ENCODE measurements at regions not wholly inside any gene's neighbourhood (a gene's known extent, or its start where the extent isn't known, plus 50 kb on each side); places are given as distances from the start of the nearest gene placed in this dataset.

DNA sequence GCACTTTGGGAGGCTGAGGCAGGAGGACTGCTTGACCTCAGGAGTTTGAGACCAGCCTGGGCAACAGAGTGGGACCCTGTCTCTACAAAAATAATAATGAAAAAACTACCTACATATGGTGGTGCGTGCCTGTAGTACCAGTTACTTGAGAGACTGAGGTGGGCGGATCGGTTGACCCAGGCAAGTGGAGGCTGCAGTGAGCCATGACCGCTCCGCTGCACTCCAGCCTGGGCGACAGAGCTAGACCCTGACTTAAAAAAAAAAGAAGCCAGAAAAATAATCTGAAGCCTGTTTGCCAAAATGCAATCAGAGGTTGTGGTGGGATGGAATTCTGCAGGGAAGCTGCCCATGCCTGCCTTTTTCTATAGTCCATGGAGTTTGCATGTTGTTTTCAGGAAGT is 50.4 kb upstream of the GGTA1 start:
- ATAC-seq (no peak), DNase-seq (no peak)
- Histone ChIP-seq H3K4me3 (peak overlapping the region in 3 of 12 donors; percentile 45 to 57 (median 51)), H3K4me1 (peaks cover 0 to 21% (median 15%) of the 10 kb centered on the region in 12 donors), H3K36me3 (no peaks in the 10 kb centered on the region), H3K27ac (no peak overlapping the region), H3K9me3 (no peaks in the 10 kb centered on the region), H3K27me3 (no peaks in the 10 kb centered on the region)
- intact Hi-C loops (cut with DNase I), result loop anchor here in 8 of 10 donors (5.0 to 10.0 kb wide), 16 partner anchors 47 to 442 kb away; no protein-coding TSS in a partner anchor
- 86 to 94% (median 92%) methylated on average over 6 of the region's 6 CpGs for WGBS, 4 donors
- TF ChIP-seq, protein P1, sequence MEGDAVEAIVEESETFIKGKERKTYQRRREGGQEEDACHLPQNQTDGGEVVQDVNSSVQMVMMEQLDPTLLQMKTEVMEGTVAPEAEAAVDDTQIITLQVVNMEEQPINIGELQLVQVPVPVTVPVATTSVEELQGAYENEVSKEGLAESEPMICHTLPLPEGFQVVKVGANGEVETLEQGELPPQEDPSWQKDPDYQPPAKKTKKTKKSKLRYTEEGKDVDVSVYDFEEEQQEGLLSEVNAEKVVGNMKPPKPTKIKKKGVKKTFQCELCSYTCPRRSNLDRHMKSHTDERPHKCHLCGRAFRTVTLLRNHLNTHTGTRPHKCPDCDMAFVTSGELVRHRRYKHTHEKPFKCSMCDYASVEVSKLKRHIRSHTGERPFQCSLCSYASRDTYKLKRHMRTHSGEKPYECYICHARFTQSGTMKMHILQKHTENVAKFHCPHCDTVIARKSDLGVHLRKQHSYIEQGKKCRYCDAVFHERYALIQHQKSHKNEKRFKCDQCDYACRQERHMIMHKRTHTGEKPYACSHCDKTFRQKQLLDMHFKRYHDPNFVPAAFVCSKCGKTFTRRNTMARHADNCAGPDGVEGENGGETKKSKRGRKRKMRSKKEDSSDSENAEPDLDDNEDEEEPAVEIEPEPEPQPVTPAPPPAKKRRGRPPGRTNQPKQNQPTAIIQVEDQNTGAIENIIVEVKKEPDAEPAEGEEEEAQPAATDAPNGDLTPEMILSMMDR (IDR thresholded peaks at IDR 0.05), result no peak
- TF ChIP-seq POLR2A (IDR thresholded peaks at IDR 0.05), result no peak

DNA sequence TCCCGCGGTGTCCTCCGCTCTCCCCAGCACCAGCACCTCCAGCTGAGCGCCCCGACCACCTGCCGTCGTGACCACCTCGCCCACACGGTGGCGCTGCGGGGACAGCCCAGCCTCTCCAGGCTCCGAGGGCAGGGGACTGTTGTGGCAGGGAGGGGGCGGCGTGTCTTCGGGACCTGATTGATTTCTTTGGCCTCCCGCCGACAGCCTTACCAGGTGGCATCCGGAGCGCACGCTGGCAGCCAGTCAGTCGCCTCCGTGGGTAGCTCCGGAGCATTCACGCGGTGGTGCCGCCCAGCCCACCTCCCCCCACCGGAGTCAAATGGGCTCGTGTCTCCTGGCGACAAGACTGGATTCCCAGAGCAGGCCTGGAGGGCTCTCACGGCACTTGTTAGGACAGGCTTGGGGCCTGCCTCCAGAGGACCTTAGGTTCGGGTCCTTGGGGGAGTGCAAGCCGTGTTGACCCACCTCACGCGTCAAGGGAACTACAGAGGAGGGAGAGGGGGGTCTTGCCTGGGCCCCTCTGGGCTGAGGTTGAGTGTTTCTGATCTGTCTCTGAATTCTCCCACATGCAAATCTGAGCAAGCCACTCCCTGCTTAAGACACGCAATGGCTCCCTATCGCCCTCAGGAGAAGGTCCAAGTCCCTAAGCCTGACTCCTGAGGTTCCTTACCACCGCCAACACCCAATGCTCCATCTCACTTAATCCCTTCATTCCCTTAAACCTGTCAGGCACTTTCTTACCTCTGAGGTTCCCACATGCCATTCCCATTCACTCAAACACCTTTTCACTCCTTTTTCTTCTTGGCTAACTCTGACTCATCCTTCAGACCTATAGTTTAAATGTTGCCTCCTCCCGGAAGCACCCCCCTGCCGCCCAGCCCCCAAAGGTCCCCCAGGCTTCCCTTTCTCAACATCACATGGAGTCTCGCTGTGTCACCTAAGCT is 51.2 kb upstream of the GGTA1 start:
- DNase-seq (peak; percentile 83 to 91 (median 85)), ATAC-seq (peak; percentile 48 to 73 (median 69))
- WGBS, 4 donors, result 21 to 27% (median 22%) methylated on average over 32 to 40 of the region's 40 CpGs
- Histone ChIP-seq H3K27me3 (no peaks in the 10 kb centered on the region), H3K36me3 (no peaks in the 10 kb centered on the region), H3K27ac (peak overlapping the region in 2 of 12 donors; percentile 13 to 18), H3K9me3 (no peaks in the 10 kb centered on the region), H3K4me3 (peak overlapping the region in 11 of 12 donors; percentile 15 to 57 (median 43)), H3K4me1 (peaks cover 0 to 17% (median 14%) of the 10 kb centered on the region in 12 donors)
- no peak for TF ChIP-seq POLR2A (IDR thresholded peaks at IDR 0.05)
- TF ChIP-seq, protein P1 (IDR thresholded peaks at IDR 0.05), result peak; percentile 90 to 98 (median 94)
- intact Hi-C loops (cut with DNase I), result loop anchor here in 8 of 10 donors (5.0 to 10.0 kb wide), 16 partner anchors 46 to 441 kb away; no protein-coding TSS in a partner anchor

DNA sequence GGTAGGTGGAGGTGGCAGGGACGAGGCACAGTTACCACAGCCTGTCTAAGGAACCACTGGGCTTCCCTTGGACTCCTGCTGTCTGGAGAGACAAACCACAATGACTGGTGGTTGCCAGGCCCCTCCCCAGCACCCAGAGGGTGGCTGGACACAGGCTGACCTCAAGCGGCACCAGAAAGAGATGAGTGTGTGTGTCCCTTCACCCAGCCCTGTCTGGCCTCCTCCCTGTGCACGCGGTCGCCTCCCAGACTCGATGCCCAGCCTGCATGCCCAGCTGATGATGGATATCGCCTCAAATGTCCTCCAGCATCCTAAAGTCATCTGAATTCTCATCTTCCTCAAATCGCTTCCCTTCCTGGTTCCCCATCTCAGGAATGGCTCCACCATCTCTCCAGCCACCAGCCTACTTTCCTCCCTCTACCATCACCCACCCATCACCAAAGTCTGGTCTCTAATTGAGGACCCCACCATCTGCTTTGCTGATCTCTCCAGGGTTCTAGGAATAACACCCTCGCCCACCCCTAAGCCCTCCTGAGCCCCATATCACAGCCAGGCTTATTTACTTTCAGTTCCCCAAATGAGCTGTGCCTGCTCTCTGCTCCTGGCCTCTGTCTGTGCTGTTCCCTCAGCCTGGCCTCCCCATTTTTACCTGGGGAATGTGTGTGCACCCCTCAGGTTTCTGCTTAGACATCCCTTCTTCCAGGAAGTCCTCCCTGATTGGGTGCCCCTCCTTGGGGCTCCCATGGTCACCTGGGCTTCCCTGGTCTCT is 52.5 kb upstream of the GGTA1 start:
- Histone ChIP-seq H3K36me3 (no peaks in the 10 kb centered on the region), H3K9me3 (no peaks in the 10 kb centered on the region), H3K27ac (no peak overlapping the region), H3K4me1 (peaks cover 3 to 24% (median 20%) of the 10 kb centered on the region in 12 donors), H3K4me3 (no peak overlapping the region), H3K27me3 (no peaks in the 10 kb centered on the region)
- no peak for TF ChIP-seq POLR2A (IDR thresholded peaks at IDR 0.05)
- TF ChIP-seq, protein P1 (IDR thresholded peaks at IDR 0.05), result no peak
- ATAC-seq (no peak), DNase-seq (no peak)
- intact Hi-C loops (cut with DNase I), result loop anchor here in 8 of 10 donors (2.0 to 10.0 kb wide), 17 partner anchors 45 to 440 kb away; no protein-coding TSS in a partner anchor
- 77 to 80% (median 79%) methylated on average over 8 to 9 of the region's 9 CpGs for WGBS, 4 donors
